Omental fat pad (tissue), 3 donors: ENCODE measurements at regions not wholly inside any gene's neighbourhood (a gene's known extent, or its start where the extent isn't known, plus 50 kb on each side); places are given as distances from the start of the nearest gene placed in this dataset.

Experiments used
- ATAC-seq: fragments of 150-250 bp; one replicate; pipeline ENCODE4 v1.9.1; 2016; ENCODE audit warnings: mild to moderate bottlenecking, moderate library complexity; ENCODE audit not compliant: low FRiP score
- DNase-seq: peaks from one replicate; pipeline ENCODE4 v3.0.0-alpha.2; 2019; ENCODE audit warnings: low spot score
- TF ChIP-seq, protein P1 (sequence below), 3 donors: fragments of 450-650 bp; IDR thresholded peaks; one replicate each; pipeline ENCODE4 v1.5.1; 2016 to 2017; ENCODE audit warnings: antibody characterized with exemption in 3 of 3, mild to moderate bottlenecking in 3 of 3, moderate library complexity in 2 of 3

DNA sequence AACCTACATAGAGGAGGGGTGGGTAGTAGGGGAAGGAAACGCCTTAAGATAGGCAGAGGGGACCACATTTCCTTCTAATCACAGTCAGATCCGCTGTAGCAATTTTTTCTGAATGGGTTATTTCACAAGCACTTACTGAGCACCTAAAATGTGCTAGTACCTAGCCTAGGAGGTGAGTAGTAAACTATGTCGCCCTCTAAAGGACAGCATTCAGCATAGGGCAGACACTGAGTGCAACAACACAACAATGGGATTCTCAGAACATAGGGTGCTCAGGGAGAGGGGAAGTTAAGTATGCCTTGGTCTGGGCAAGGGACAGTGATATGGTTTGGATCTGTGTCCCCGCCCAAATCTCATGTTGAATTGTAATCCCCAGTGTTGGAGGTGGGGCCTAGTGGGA is 166.1 kb upstream of the RAB6C start:
- DNase-seq (no peak), ATAC-seq (no peak)
- TF ChIP-seq, protein P1, sequence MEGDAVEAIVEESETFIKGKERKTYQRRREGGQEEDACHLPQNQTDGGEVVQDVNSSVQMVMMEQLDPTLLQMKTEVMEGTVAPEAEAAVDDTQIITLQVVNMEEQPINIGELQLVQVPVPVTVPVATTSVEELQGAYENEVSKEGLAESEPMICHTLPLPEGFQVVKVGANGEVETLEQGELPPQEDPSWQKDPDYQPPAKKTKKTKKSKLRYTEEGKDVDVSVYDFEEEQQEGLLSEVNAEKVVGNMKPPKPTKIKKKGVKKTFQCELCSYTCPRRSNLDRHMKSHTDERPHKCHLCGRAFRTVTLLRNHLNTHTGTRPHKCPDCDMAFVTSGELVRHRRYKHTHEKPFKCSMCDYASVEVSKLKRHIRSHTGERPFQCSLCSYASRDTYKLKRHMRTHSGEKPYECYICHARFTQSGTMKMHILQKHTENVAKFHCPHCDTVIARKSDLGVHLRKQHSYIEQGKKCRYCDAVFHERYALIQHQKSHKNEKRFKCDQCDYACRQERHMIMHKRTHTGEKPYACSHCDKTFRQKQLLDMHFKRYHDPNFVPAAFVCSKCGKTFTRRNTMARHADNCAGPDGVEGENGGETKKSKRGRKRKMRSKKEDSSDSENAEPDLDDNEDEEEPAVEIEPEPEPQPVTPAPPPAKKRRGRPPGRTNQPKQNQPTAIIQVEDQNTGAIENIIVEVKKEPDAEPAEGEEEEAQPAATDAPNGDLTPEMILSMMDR (IDR thresholded peaks at IDR 0.05), result no peak

DNA sequence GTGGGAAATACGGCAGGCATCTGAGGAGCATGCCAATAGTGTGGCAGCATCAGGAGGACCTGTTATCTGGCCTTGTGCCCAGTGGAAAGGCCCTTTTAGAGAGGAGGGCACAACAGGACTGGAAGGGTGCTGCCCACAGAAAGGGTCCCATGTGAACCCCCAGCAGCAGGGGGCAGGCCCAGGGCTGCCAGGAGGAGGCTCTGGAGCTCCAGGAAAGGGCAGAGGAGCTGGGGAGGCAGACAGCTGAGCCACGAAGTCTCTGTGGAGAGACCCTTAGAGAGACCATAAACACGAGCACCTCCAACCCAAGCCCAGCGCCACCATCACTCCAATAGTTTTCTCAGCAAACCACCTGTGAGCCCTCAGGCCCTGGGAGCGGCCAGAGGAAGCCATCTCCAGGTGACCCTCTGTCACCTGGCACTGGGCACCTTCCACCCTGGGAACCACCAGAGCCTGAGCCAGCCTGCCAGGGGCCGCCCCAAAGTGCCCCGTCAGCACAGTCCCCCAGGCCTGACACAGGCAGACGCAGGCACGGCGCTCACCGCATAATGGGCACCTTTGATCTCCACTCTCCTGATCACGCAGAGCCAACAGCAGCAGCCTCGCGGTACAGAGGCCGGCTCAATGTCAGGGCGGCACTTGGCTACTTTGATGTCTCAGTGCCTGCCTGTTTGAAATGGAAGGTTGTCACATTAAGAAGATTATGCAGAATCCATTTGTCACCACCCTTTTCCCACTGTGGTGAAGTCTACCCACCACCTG is 162.5 kb upstream of the RAB6C start:
- TF ChIP-seq, protein P1 (IDR thresholded peaks at IDR 0.05), result no peak
- ATAC-seq, result no peak
- no peak for DNase-seq

DNA sequence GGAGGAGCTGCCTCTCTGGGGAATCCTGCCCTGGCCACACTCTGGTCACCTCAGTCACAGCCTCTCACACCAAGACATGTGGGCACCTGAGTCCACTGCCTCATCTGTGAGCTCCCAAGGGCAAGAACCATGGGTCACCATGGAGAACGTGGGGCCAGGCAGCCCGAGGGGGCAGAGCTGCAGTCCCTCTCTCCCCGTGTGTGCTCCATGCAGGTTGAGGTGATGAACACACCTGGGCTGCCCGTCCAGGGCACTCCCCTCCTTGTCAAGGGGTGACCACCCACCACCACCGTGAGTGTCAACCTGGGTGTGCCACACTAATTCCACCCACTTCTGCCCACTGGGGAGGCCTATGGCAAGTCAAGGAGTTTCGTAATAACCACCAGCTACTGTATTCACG is 159.6 kb upstream of the RAB6C start:
- ATAC-seq (no peak), DNase-seq (no peak)
- TF ChIP-seq, protein P1 (IDR thresholded peaks at IDR 0.05), result no peak

DNA sequence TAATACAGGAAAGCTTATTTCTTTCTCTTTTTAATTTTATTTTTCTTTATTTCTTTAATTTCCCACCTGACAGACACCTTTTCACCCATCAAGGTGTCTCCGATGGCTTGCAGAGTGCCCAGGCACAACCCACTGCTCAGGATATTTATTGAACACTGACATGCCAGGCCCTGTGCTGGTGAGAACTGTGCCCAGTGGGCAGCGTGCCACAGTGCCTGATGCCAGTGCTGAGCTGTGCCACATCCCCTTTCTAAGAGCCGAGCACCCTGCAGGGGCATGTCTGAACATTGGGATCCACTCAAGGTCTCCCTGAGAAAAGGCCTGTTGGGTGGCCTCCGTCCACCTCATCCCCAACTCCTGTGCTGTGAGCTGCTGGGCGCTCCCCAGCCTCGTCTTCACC is 158.6 kb upstream of the RAB6C start:
- TF ChIP-seq, protein P1 (IDR thresholded peaks at IDR 0.05), result no peak
- ATAC-seq (no peak), DNase-seq (no peak)

DNA sequence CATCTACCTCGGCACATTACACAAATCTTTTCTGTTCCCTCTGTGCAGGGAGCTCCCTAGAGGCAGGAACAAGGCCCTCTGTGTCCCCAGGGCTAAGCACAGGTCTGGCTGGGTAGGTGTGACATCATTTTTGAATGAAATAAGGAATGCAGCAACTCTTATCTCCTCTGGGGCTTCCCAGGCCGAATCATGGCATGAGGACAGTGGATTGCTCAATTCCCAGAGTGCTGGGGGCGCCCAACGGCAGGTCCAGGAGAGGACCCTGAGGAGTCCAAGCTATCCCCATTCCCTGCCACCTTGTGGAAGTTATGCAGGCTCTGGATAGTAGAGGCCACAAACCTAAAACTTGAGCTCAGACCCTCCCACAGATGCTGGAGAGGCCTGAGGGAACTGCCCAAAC is 158.0 kb upstream of the RAB6C start:
- DNase-seq, result no peak
- TF ChIP-seq, protein P1 (IDR thresholded peaks at IDR 0.05), result no peak
- ATAC-seq, result no peak

DNA sequence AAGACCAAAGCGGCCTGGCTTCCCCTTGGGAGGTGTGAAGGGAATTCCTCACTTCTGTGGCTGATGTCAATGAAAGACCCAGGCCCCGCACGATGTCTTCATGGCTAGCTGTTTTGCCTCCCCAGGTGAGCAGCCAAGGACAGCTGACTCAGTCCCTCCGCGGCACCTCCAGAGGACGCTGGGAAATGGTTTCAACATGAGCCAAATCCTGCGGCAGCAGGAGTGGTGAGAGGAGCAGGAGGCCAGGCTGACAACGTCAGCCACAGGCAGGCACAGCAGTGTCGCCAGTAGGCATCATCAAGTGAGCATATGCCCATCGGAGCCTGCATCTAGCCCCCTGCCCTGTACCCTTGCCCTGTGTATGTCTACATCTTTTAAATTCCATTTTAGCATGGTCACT is 156.4 kb upstream of the RAB6C start:
- DNase-seq, result no peak
- peak; percentile 17 for ATAC-seq
- TF ChIP-seq, protein P1 (IDR thresholded peaks at IDR 0.05), result no peak
